ENCODE measurements at regions not wholly inside any gene's neighbourhood (a gene's known extent, or its start where the extent isn't known, plus 50 kb on each side); places are given as distances from the start of the nearest gene placed in this dataset.
"Not testable (repeated sequence)": the region's sequence is repeated elsewhere in the genome, so short reads cannot be mapped to it uniquely, and the experiment has no call there.

GRCh38 chr20:29120575-29120974, 2136.9 kb upstream of the DEFB115 start:
- DNase-seq = not testable (repeated sequence)

DNA sequence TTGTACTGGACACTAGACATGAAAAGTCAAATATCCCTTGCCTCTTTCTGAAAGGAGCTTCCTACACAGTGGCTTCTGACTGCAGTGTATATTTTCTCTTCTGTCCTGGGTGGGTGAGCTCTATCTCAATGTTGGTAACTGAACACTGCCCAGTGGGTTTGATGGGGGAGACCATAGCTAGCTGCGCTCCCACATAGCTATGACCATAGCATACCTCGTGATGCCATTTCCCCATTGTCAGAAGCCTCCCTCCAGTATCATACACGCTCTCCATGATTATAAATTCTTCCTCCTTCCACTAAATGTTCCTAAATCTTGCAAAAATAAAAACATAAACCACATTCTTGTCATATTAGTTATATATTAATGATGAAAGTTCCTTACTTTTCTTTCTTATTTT, 2134.7 kb upstream of the DEFB115 start:
- DNase-seq = not testable (repeated sequence)

DNA sequence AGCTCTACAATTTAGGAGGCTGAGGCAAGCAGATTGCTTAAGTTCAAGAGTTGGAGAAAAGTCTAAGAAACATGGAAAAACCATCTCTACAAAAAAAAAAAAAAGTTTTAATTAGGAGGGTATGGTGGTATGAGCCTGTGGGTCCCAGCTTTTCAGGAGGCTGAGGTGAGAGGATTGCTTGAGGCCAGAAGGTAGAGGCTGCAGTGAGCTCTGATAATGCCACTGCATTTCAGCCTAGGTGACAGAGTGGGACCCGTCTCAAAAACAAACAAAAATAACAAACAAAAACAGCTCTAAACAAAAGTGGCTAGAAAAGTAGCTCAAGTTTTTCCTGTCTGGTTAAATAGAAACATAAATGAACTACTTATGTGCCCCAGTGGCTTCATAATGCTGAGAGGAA, 2133.6 kb upstream of the DEFB115 start:
- no peak for DNase-seq
